Dermis microvascular lymphatic vessel endothelial cell (primary cell): ENCODE measurements at regions not wholly inside any gene's neighbourhood (a gene's known extent, or its start where the extent isn't known, plus 50 kb on each side); places are given as distances from the start of the nearest gene placed in this dataset.
"Not testable (repeated sequence)": the region's sequence is repeated elsewhere in the genome, so short reads cannot be mapped to it uniquely, and the experiment has no call there.

ENCODE experiments used
- DNase-seq, 2 donors: peaks; one replicate each; pipeline versions ENCODE4 v3.0.0 to v3.0.0-alpha.2; 2010; ENCODE audit warnings: low read depth in 2 of 2

- no peak for DNase-seq
Measured at GRCh38 chr6:51472745-51473487, 614.5 kb downstream of the PKHD1 start.

- DNase-seq: no peak
Measured at GRCh38 chr6:51474022-51474975, 613.1 kb downstream of the PKHD1 start.

GRCh38 chr6:51477711-51478311 lies 609.6 kb downstream of the PKHD1 start:
- no peak for DNase-seq

- DNase-seq: no peak
Measured at GRCh38 chr6:51479296-51479695, 608.1 kb downstream of the PKHD1 start.

- no peak for DNase-seq
Measured at GRCh38 chr6:51480040-51480439, 607.4 kb downstream of the PKHD1 start.

- DNase-seq: not testable (repeated sequence)
Measured at GRCh38 chr6:51485869-51486268, 601.5 kb downstream of the PKHD1 start.

GRCh38 chr6:51487937-51488336 lies 599.5 kb downstream of the PKHD1 start:
- DNase-seq: no peak

GRCh38 chr6:51489133-51489532 lies 598.3 kb downstream of the PKHD1 start:
- no peak for DNase-seq

GRCh38 chr6:51490101-51490500 lies 597.3 kb downstream of the PKHD1 start:
- DNase-seq: no peak

- no peak for DNase-seq
Measured at GRCh38 chr6:51494342-51494741, 593.1 kb downstream of the PKHD1 start.

GRCh38 chr6:51495096-51495495 lies 592.3 kb downstream of the PKHD1 start:
- no peak for DNase-seq

- no peak for DNase-seq
Measured at GRCh38 chr6:51495610-51496396, 591.6 kb downstream of the PKHD1 start.

- DNase-seq: no peak
Measured at GRCh38 chr6:51502996-51503395, 584.4 kb downstream of the PKHD1 start.

- DNase-seq: no peak
Measured at GRCh38 chr6:51505434-51505833, 582.0 kb downstream of the PKHD1 start.

GRCh38 chr6:51509597-51509996 lies 577.8 kb downstream of the PKHD1 start:
- no peak for DNase-seq

GRCh38 chr6:51511081-51511480 lies 576.3 kb downstream of the PKHD1 start:
- no peak for DNase-seq

- DNase-seq: no peak
Measured at GRCh38 chr6:51513891-51514747, 573.3 kb downstream of the PKHD1 start.

GRCh38 chr6:51514748-51515402 lies 572.5 kb downstream of the PKHD1 start:
- no peak for DNase-seq

GRCh38 chr6:51526049-51526448 lies 561.4 kb downstream of the PKHD1 start:
- DNase-seq: no peak

- DNase-seq: no peak
Measured at GRCh38 chr6:51526922-51527321, 560.5 kb downstream of the PKHD1 start.
